GM21390 (cell line): ENCODE measurements at regions not wholly inside any gene's neighbourhood (a gene's known extent, or its start where the extent isn't known, plus 50 kb on each side); places are given as distances from the start of the nearest gene placed in this dataset.

ENCODE experiments used
- ATAC-seq: cut with Tn5 transposase; IDR thresholded peaks from one replicate; pipeline ENCODE4 v1.9.1; 2021; ENCODE audit not compliant: unreplicated experiment

- ATAC-seq, result no peak
These were observed 167.6 kb downstream of the LINC00237 start for GRCh38 chr20:20938599-20938998.

- ATAC-seq, result no peak
These were observed 168.0 kb downstream of the LINC00237 start for GRCh38 chr20:20938131-20938530.

GRCh38 chr20:20933142-20933958 lies 172.8 kb downstream of the LINC00237 start:
- ATAC-seq, result no peak

- no peak for ATAC-seq
These were observed 174.0 kb downstream of the LINC00237 start for GRCh38 chr20:20932156-20932555.

GRCh38 chr20:20931632-20932031 lies 174.5 kb downstream of the LINC00237 start:
- no peak for ATAC-seq

- no peak for ATAC-seq
These were observed 175.1 kb downstream of the LINC00237 start for GRCh38 chr20:20931024-20931423.

GRCh38 chr20:20930500-20930899 lies 175.7 kb downstream of the LINC00237 start:
- no peak for ATAC-seq

GRCh38 chr20:20929341-20929740 lies 176.8 kb downstream of the LINC00237 start:
- no peak for ATAC-seq

GRCh38 chr20:20926222-20926905 lies 179.8 kb downstream of the LINC00237 start:
- no peak for ATAC-seq

GRCh38 chr20:20920433-20920832 lies 185.7 kb downstream of the LINC00237 start:
- ATAC-seq, result no peak

- ATAC-seq, result no peak
These were observed 190.3 kb downstream of the LINC00237 start for GRCh38 chr20:20915844-20916243.

GRCh38 chr20:20904501-20904831 lies 192.0 kb upstream of the RALGAPA2 start:
- no peak for ATAC-seq

GRCh38 chr20:20903773-20904500 lies 191.5 kb upstream of the RALGAPA2 start:
- no peak for ATAC-seq

- ATAC-seq, result no peak
These were observed 185.5 kb upstream of the RALGAPA2 start for GRCh38 chr20:20897922-20898321.

- no peak for ATAC-seq
These were observed 184.7 kb upstream of the RALGAPA2 start for GRCh38 chr20:20897145-20897544.

- no peak for ATAC-seq
These were observed 184.2 kb upstream of the RALGAPA2 start for GRCh38 chr20:20896606-20897005.

- no peak for ATAC-seq
These were observed 183.1 kb upstream of the RALGAPA2 start for GRCh38 chr20:20895537-20895936.

- ATAC-seq, result no peak
These were observed 182.3 kb upstream of the RALGAPA2 start for GRCh38 chr20:20894753-20895152.

GRCh38 chr20:20894280-20894679 lies 181.8 kb upstream of the RALGAPA2 start:
- no peak for ATAC-seq

GRCh38 chr20:20892328-20892727 lies 179.9 kb upstream of the RALGAPA2 start:
- no peak for ATAC-seq

GRCh38 chr20:20890751-20891150 lies 178.3 kb upstream of the RALGAPA2 start:
- no peak for ATAC-seq

GRCh38 chr20:20888936-20889335 lies 176.5 kb upstream of the RALGAPA2 start:
- ATAC-seq, result no peak
